Parathyroid adenoma (tissue), 2 donors: ENCODE measurements at regions not wholly inside any gene's neighbourhood (a gene's known extent, or its start where the extent isn't known, plus 50 kb on each side); places are given as distances from the start of the nearest gene placed in this dataset.

ENCODE experiments used
- H2AFZ ChIP-seq: fragments of 300-600 bp; sonication (generic); one replicate; pipeline ENCODE4 v1.7.0; 2017; ENCODE audit warnings: antibody characterized with exemption, mild to moderate bottlenecking
- H3K27ac ChIP-seq: fragments of 300-600 bp; sonication (generic); one replicate; pipeline ENCODE4 v1.7.0; 2017
- H3K27me3 ChIP-seq: fragments of 300-600 bp; sonication (generic); one replicate; pipeline ENCODE4 v1.7.0; 2017; ENCODE audit warnings: low read length; ENCODE audit not compliant: control insufficient read depth, insufficient read depth
- H3K36me3 ChIP-seq: fragments of 300-600 bp; sonication (generic); one replicate; pipeline ENCODE4 v1.7.0; 2017; ENCODE audit warnings: low read length; ENCODE audit not compliant: control insufficient read depth, insufficient read depth
- H3K4me1 ChIP-seq: fragments of 300-600 bp; sonication (generic); one replicate; pipeline ENCODE4 v1.7.0; 2017; ENCODE audit warnings: control low read depth
- H3K4me2 ChIP-seq: fragments of 300-600 bp; sonication (generic); one replicate; pipeline ENCODE4 v1.7.0; 2017; ENCODE audit warnings: low read length
- H3K4me3 ChIP-seq: fragments of 300-600 bp; sonication (generic); one replicate; pipeline ENCODE4 v1.7.0; 2017; ENCODE audit warnings: low read depth, low read length
- H3K79me2 ChIP-seq: fragments of 300-600 bp; sonication (generic); one replicate; pipeline ENCODE4 v1.7.0; 2017; ENCODE audit warnings: control low read depth
- H3K9ac ChIP-seq: fragments of 300-600 bp; sonication (generic); one replicate; pipeline ENCODE4 v1.7.0; 2017; ENCODE audit warnings: mild to moderate bottlenecking
- H3K9me3 ChIP-seq: fragments of 300-600 bp; sonication (generic); one replicate; pipeline ENCODE4 v1.7.0; 2017; ENCODE audit warnings: low read length; ENCODE audit not compliant: control insufficient read depth
- CTCF ChIP-seq: fragments of 300-600 bp; sonication (generic); IDR thresholded peaks from one replicate; pipeline ENCODE4 v1.7.0; 2017; ENCODE audit warnings: antibody characterized with exemption, mild to moderate bottlenecking
- donor health status: primary hyperparathyroidism.

DNA sequence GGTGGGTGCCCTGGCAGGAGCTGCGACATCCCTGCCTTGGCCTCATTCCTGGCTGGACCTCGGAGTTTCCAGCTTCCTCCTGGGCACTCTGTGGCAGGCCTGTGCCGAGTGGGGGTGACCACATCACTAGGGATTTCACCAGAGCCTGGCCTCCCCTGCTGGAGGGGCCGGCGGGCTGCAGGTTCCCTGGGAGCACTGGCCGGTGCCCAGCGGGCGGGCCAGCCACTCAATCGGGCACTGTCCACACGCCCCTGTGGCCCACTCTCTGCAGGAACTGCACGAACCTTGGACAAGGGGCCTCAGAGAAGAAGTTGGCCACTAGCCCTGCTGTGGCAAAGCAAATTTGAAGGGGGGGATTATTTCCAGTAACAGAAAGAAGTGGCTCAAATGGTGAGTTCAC is 110.7 kb upstream of the APCDD1 start:
- H3K36me3 ChIP-seq: no peaks in the 10 kb centered on the region
- H3K9me3 ChIP-seq: no peaks in the 10 kb centered on the region
- no peak overlapping the region for H2AFZ ChIP-seq
- H3K9ac ChIP-seq: no peak overlapping the region
- no peak overlapping the region for H3K4me3 ChIP-seq
- H3K4me1 ChIP-seq: no peaks in the 10 kb centered on the region
- H3K27ac ChIP-seq: no peak overlapping the region
- no peak overlapping the region for H3K4me2 ChIP-seq
- no peaks in the 10 kb centered on the region for H3K79me2 ChIP-seq
- H3K27me3 ChIP-seq: no peaks in the 10 kb centered on the region
- no peak for TF ChIP-seq CTCF

GRCh38 chr18:10346749-10347415 is 107.6 kb upstream of the APCDD1 start:
- Histone ChIP-seq H3K27me3 (no peaks in the 10 kb centered on the region), H3K4me1 (no peaks in the 10 kb centered on the region), H3K4me2 (no peak overlapping the region), H2AFZ (no peak overlapping the region), H3K9me3 (no peaks in the 10 kb centered on the region), H3K79me2 (no peaks in the 10 kb centered on the region), H3K36me3 (no peaks in the 10 kb centered on the region), H3K9ac (no peak overlapping the region), H3K27ac (no peak overlapping the region), H3K4me3 (no peak overlapping the region)
- TF ChIP-seq CTCF: no peak

- no peak for TF ChIP-seq CTCF
- Histone ChIP-seq H3K4me1 (no peaks in the 10 kb centered on the region), H3K9ac (no peak overlapping the region), H3K4me2 (no peak overlapping the region), H3K79me2 (no peaks in the 10 kb centered on the region), H3K36me3 (no peaks in the 10 kb centered on the region), H3K9me3 (no peaks in the 10 kb centered on the region), H3K27me3 (no peaks in the 10 kb centered on the region), H3K4me3 (no peak overlapping the region), H2AFZ (no peak overlapping the region), H3K27ac (no peak overlapping the region)
Measured at GRCh38 chr18:10349561-10349960, 104.9 kb upstream of the APCDD1 start.

GRCh38 chr18:10350661-10351060 is 103.8 kb upstream of the APCDD1 start:
- H3K4me1 ChIP-seq: no peaks in the 10 kb centered on the region
- no peak overlapping the region for H3K9ac ChIP-seq
- no peaks in the 10 kb centered on the region for H3K79me2 ChIP-seq
- H3K4me2 ChIP-seq: no peak overlapping the region
- H3K9me3 ChIP-seq: no peaks in the 10 kb centered on the region
- H2AFZ ChIP-seq: no peak overlapping the region
- H3K4me3 ChIP-seq: no peak overlapping the region
- H3K27ac ChIP-seq: no peak overlapping the region
- no peak for TF ChIP-seq CTCF
- H3K36me3 ChIP-seq: no peaks in the 10 kb centered on the region
- H3K27me3 ChIP-seq: no peaks in the 10 kb centered on the region

- no peak overlapping the region for H3K4me2 ChIP-seq
- no peak overlapping the region for H2AFZ ChIP-seq
- H3K9ac ChIP-seq: no peak overlapping the region
- no peak overlapping the region for H3K4me3 ChIP-seq
- no peaks in the 10 kb centered on the region for H3K27me3 ChIP-seq
- no peak overlapping the region for H3K27ac ChIP-seq
- no peaks in the 10 kb centered on the region for H3K9me3 ChIP-seq
- no peaks in the 10 kb centered on the region for H3K4me1 ChIP-seq
- H3K36me3 ChIP-seq: no peaks in the 10 kb centered on the region
- TF ChIP-seq CTCF: no peak
- H3K79me2 ChIP-seq: no peaks in the 10 kb centered on the region
Measured at GRCh38 chr18:10351219-10351818, 103.1 kb upstream of the APCDD1 start.
